K562 (cell line): ENCODE measurements at regions not wholly inside any gene's neighbourhood (a gene's known extent, or its start where the extent isn't known, plus 50 kb on each side); places are given as distances from the start of the nearest gene placed in this dataset.

Source experiments
- ATAC-seq: fragments of 200-7000 bp; cut with Tn5 transposase; 3 replicates; pipeline ENCODE4 v1.9.1; 2020; ENCODE audit warnings: moderate library complexity
- BruUV-seq: library from RNA; stranded (reverse); fragments of 400-500 nt; replicated peaks from 2 replicates; lab custom pipeline; 2021; lab: Mats Ljungman, UMichigan
- CTCF ChIA-PET: fragments of 300-600 bp; formaldehyde crosslinking; extraction: SDS; loops from one replicate; lab custom pipeline; 2021; ENCODE audit warnings: low intra/inter-chr PET ratio; lab: Yijun Ruan, JAX
- POLR2A ChIA-PET: fragments of 300-600, 350-650 bp; sonication (Branson Sonifier 250); formaldehyde crosslinking; extraction: SDS; loops from one replicate; lab custom pipeline; 2021; ENCODE audit warnings: antibody characterized with exemption, inconsistent platforms; lab: Yijun Ruan, JAX
- DNase-seq, 4 experiments: peaks; one replicate each; pipeline versions ENCODE4 v3.0.0 to v3.0.0-alpha.2; 2011 to 2018; ENCODE audit warnings: low spot score in 3 of 4, mixed read lengths in 3 of 4; ENCODE audit errors: extremely low read depth in 1 of 4
- FAIRE-seq: peaks from 2 replicates; lab custom pipeline; 2011; peaks lifted over from hg19 to GRCh38; lab: Jason Lieb, UNC
- H2AFZ ChIP-seq: 2 replicates; pipeline ENCODE4 v1.6.0; 2011; ENCODE audit warnings: low read depth, low read length, control low read depth, inconsistent platforms
- H3K27ac ChIP-seq: fragments of 200-600 bp; 3 replicates; pipeline ENCODE4 v1.8.0; 2011; ENCODE audit warnings: low read depth, mild to moderate bottlenecking, control low read depth, inconsistent platforms, low read length, moderate library complexity, mixed read lengths; ENCODE audit errors: extremely low read depth
- H3K27me3 ChIP-seq, 2 experiments: fragments of 300-600 bp in 1 of 2; 2 replicates in 1 of 2; 3 replicates in 1 of 2; pipeline versions ENCODE4 v1.6.0 to v1.8.0; 2011; ENCODE audit warnings: inconsistent platforms in 2 of 2, low read length in 2 of 2, mild to moderate bottlenecking in 1 of 2, mixed read lengths in 1 of 2, moderate library complexity in 1 of 2; ENCODE audit not compliant: control insufficient read depth in 2 of 2, insufficient read depth in 2 of 2
- H3K36me3 ChIP-seq: fragments of 300-600 bp; 3 replicates; pipeline ENCODE4 v1.8.0; 2011; ENCODE audit warnings: mild to moderate bottlenecking, low read length, inconsistent platforms; ENCODE audit not compliant: control insufficient read depth, insufficient read depth
- H3K4me1 ChIP-seq, 2 experiments: fragments of 200-600 bp in 1 of 2; replicated peaks in 1 of 2; 2 replicates in 1 of 2; 3 replicates in 1 of 2; pipeline versions ENCODE4 v1.5.1 to v1.8.0; 2011; ENCODE audit warnings: inconsistent platforms in 2 of 2, low read length in 2 of 2, mild to moderate bottlenecking in 1 of 2, mixed read lengths in 1 of 2, moderate library complexity in 1 of 2; ENCODE audit not compliant: control insufficient read depth in 2 of 2, insufficient read depth in 2 of 2
- H3K4me2 ChIP-seq: 2 replicates; pipeline ENCODE4 v1.6.1; 2011; ENCODE audit warnings: low read length, control low read depth, inconsistent platforms, mixed read lengths; ENCODE audit not compliant: insufficient read depth
- H3K4me3 ChIP-seq: fragments of 200-600 bp; sonication (generic), shearing (Covaris generic); 2 replicates; pipeline ENCODE4 v1.5.1; 2016; ENCODE audit warnings: control low read depth, inconsistent platforms
- H3K79me2 ChIP-seq: fragments of 200-600 bp; 3 replicates; pipeline ENCODE4 v1.8.0; 2011; ENCODE audit warnings: low read length, inconsistent platforms; ENCODE audit not compliant: control insufficient read depth, insufficient read depth
- H3K9ac ChIP-seq, 2 experiments: 2 replicates each; pipeline versions ENCODE4 v1.6.0 to v1.6.1; 2011; ENCODE audit warnings: low read depth in 2 of 2, low read length in 2 of 2, control low read depth in 1 of 2, inconsistent platforms in 1 of 2, mild to moderate bottlenecking in 1 of 2, mixed read lengths in 1 of 2; ENCODE audit not compliant: insufficient read depth in 1 of 2
- H3K9me1 ChIP-seq: one replicate; pipeline ENCODE4 v1.6.0; 2011; ENCODE audit warnings: inconsistent platforms, mild to moderate bottlenecking, low read length, moderate library complexity; ENCODE audit not compliant: control insufficient read depth, insufficient read depth
- H3K9me3 ChIP-seq: replicated peaks from 2 replicates; pipeline ENCODE4 v1.5.1; 2011; ENCODE audit warnings: low read depth, low read length, inconsistent platforms; ENCODE audit not compliant: control insufficient read depth, insufficient read depth
- H4K20me1 ChIP-seq: replicated peaks from 2 replicates; pipeline ENCODE4 v1.6.1; 2011; ENCODE audit warnings: low read length, inconsistent platforms, mixed read lengths; ENCODE audit not compliant: control insufficient read depth, insufficient read depth
- CCNT2 ChIP-seq: IDR thresholded peaks from 2 replicates; pipeline ENCODE4 v1.6.1; 2011; ENCODE audit warnings: borderline replicate concordance, low read depth, mild to moderate bottlenecking, moderate library complexity, mixed read lengths, low read length; ENCODE audit not compliant: insufficient read length; ENCODE audit errors: extremely low read depth
- JUN ChIP-seq, 2 experiments: sonication (generic) in 1 of 2; formaldehyde crosslinking in 1 of 2; IDR thresholded peaks; 2 replicates each; pipeline versions ENCODE4 v1.6.1 to v1.8.0; 2012 to 2022; ENCODE audit warnings: borderline replicate concordance in 2 of 2, mild to moderate bottlenecking in 2 of 2, improper control_type of control experiment in 1 of 2, low read depth in 1 of 2, low read length in 1 of 2, missing genetic modification reagents in 1 of 2
- KDM1A ChIP-seq, 2 experiments: fragments of 450-650 bp; IDR thresholded peaks; 2 replicates each; pipeline ENCODE4 v1.6.1; 2016; ENCODE audit warnings: mild to moderate bottlenecking in 2 of 2
- L3MBTL2 ChIP-seq: fragments of 450-650 bp; IDR thresholded peaks from 2 replicates; pipeline ENCODE4 v1.6.1; 2016; ENCODE audit warnings: mild to moderate bottlenecking, moderate library complexity
- MEF2A ChIP-seq: IDR thresholded peaks from 2 replicates; pipeline ENCODE4 v1.6.1; 2011; ENCODE audit warnings: low read depth, mild to moderate bottlenecking, low read length, moderate library complexity; ENCODE audit not compliant: control insufficient read depth
- RBM14 ChIP-seq: fragments of 200-400 bp; formaldehyde crosslinking; IDR thresholded peaks from 2 replicates; pipeline ENCODE4 v1.6.1; 2018; ENCODE audit warnings: low read depth, mild to moderate bottlenecking, low read length, moderate library complexity, borderline replicate concordance; ENCODE audit not compliant: insufficient read depth
- SIX5 ChIP-seq, 2 experiments: IDR thresholded peaks; 2 replicates each; pipeline ENCODE4 v1.6.1; 2011; ENCODE audit warnings: low read length in 2 of 2, borderline replicate concordance in 1 of 2, low read depth in 1 of 2, mild to moderate bottlenecking in 1 of 2, moderate library complexity in 1 of 2; ENCODE audit not compliant: insufficient read depth in 1 of 2
- ZBTB8A ChIP-seq: fragments of 450-650 bp; IDR thresholded peaks from 2 replicates; pipeline ENCODE4 v1.6.1; 2018; ENCODE audit warnings: mild to moderate bottlenecking, moderate library complexity; ENCODE audit not compliant: partially characterized antibody
- ZNF24 ChIP-seq: fragments of 450-650 bp; IDR thresholded peaks from 2 replicates; pipeline ENCODE4 v1.6.1; 2016
- ZNF280A ChIP-seq: fragments of 450-650 bp; IDR thresholded peaks from 2 replicates; pipeline ENCODE4 v1.6.1; 2018; ENCODE audit warnings: mild to moderate bottlenecking, low read depth; ENCODE audit not compliant: partially characterized antibody
- ZNF780A ChIP-seq: fragments of 250-450 bp; sonication (Bioruptor Pico); IDR thresholded peaks from 2 replicates; pipeline ENCODE4 v1.5.0; 2021; ENCODE audit warnings: mild to moderate bottlenecking
- ZSCAN32 ChIP-seq: fragments of 450-650 bp; formaldehyde crosslinking; IDR thresholded peaks from 2 replicates; pipeline ENCODE4 v1.4.0; 2020; ENCODE audit warnings: mild to moderate bottlenecking, moderate library complexity
- WGBS: fragments of 100-300 bp; shearing (Covaris generic); methylation state at CpG from one replicate; pipeline ENCODE4 v1.1.6; 2016; ENCODE audit warnings: low coverage, mixed read lengths; ENCODE audit not compliant: insufficient coverage; ENCODE audit errors: missing lambda C conversion rate; 5-methylcytosine and 5-hydroxymethylcytosine counted together
- in situ Hi-C: fragments of 300-500 bp; cut with MboI; formaldehyde crosslinking; loops from 4 replicates; pipeline ENCODE4 v1.15.0; 2018; ENCODE audit warnings: inconsistent platforms, mixed read lengths
- intact Hi-C: fragments of 100-400 bp; cut with micrococcal nuclease; formaldehyde crosslinking; loops from 2 replicates; pipeline ENCODE4 v1.14.2; 2022
- TF ChIP-seq, protein P1 (sequence below): fragments of 250-450 bp; sonication (Bioruptor Pico); IDR thresholded peaks from 2 replicates; pipeline ENCODE4 v1.4.0; 2020; ENCODE audit warnings: mild to moderate bottlenecking, moderate library complexity
- TF ChIP-seq, protein P2 (sequence below): fragments of 250-450 bp; sonication (Bioruptor Pico); IDR thresholded peaks from 2 replicates; pipeline ENCODE4 v1.8.0; 2021; ENCODE audit warnings: mild to moderate bottlenecking, moderate library complexity

DNA sequence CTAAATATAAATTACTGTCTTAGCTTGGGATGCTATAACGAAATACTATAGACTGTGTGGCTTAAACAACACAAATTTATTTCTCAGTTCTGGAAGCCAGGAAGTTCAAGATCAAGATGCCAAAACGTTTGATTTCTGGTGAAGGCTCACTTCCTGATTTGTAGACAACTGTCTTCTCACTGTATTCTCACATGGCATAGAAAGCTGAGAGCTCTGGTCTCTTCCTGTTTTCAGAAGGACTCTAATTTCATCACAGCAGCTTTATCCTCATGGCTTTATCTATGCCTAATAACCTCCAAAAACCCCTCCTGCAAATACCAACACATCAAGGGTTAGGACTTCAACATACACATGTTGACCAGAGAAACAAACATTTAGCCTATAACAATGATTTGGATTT lies 1795.5 kb downstream of the MRPL39 start (continued):
- TF ChIP-seq ZBTB8A (no peak), RBM14 (no peak), KDM1A (IDR thresholded peaks at IDR 0.05) (no peak), CCNT2 (no peak), L3MBTL2 (no peak), MEF2A (no peak)

- Histone ChIP-seq H3K9ac (no peak overlapping the region), H3K9me3 (0 out of 2 replicates have a peak, but pooled peaks cover 1% of the 10 kb centered on the region), H3K9me1 (no peaks in the 10 kb centered on the region), H3K27me3 (no peaks in the 10 kb centered on the region), H3K36me3 (no peaks in the 10 kb centered on the region), H2AFZ (no peak overlapping the region), H3K4me2 (0 out of 2 replicates have a peak overlapping the region, but pooled peaks have one; percentile 4), H3K4me3 (no peak overlapping the region), H4K20me1 (no peaks in the 10 kb centered on the region), H3K79me2 (no peaks in the 10 kb centered on the region), H3K27ac (peak overlapping the region; percentile 56; the same call in 1 of the 3 replicates), H3K4me1 (no peaks in the 10 kb centered on the region; a peak in 2 of 5 replicates)
- intact Hi-C loops (no loop called here), in situ Hi-C loops (no loop called here)
- DNase-seq (peak in 2 of 4 experiments; percentile 20 to 54), ATAC-seq (peak; percentile 71), FAIRE-seq (peak; percentile 68)
- CTCF ChIA-PET: no interaction called here
- BruUV-seq: no TSS peak
- WGBS: 3% methylated on average over 2 of the region's 2 CpGs
- POLR2A ChIA-PET: interaction anchor here (1.1 kb wide), 1 partner anchor 11 kb away, joined by 4 read pairs; no protein-coding TSS in a partner anchor
- TF ChIP-seq ZSCAN32 (CRISPR knock-in tag): no peak
- no peak for TF ChIP-seq ZNF280A
- TF ChIP-seq, protein P1, sequence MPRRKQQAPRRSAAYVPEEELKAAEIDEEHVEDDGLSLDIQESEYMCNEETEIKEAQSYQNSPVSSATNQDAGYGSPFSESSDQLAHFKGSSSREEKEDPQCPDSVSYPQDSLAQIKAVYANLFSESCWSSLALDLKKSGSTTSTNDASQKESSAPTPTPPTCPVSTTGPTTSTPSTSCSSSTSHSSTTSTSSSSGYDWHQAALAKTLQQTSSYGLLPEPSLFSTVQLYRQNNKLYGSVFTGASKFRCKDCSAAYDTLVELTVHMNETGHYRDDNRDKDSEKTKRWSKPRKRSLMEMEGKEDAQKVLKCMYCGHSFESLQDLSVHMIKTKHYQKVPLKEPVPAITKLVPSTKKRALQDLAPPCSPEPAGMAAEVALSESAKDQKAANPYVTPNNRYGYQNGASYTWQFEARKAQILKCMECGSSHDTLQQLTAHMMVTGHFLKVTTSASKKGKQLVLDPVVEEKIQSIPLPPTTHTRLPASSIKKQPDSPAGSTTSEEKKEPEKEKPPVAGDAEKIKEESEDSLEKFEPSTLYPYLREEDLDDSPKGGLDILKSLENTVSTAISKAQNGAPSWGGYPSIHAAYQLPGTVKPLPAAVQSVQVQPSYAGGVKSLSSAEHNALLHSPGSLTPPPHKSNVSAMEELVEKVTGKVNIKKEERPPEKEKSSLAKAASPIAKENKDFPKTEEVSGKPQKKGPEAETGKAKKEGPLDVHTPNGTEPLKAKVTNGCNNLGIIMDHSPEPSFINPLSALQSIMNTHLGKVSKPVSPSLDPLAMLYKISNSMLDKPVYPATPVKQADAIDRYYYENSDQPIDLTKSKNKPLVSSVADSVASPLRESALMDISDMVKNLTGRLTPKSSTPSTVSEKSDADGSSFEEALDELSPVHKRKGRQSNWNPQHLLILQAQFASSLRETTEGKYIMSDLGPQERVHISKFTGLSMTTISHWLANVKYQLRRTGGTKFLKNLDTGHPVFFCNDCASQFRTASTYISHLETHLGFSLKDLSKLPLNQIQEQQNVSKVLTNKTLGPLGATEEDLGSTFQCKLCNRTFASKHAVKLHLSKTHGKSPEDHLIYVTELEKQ: no peak
- no peak for TF ChIP-seq JUN (IDR thresholded peaks at IDR 0.05; ENCODE audit: borderline replicate concordance, low read depth, low read length)
- TF ChIP-seq JUN (CRISPR knock-in tag; IDR thresholded peaks at IDR 0.05; ENCODE audit: borderline replicate concordance): no peak
- TF ChIP-seq, protein P2, sequence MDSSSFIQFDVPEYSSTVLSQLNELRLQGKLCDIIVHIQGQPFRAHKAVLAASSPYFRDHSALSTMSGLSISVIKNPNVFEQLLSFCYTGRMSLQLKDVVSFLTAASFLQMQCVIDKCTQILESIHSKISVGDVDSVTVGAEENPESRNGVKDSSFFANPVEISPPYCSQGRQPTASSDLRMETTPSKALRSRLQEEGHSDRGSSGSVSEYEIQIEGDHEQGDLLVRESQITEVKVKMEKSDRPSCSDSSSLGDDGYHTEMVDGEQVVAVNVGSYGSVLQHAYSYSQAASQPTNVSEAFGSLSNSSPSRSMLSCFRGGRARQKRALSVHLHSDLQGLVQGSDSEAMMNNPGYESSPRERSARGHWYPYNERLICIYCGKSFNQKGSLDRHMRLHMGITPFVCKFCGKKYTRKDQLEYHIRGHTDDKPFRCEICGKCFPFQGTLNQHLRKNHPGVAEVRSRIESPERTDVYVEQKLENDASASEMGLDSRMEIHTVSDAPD (CRISPR knock-in tag): no peak
- TF ChIP-seq ZNF24: no peak
- no peak for TF ChIP-seq SIX5 (IDR thresholded peaks at IDR 0.05; ENCODE audit: borderline replicate concordance in 1 of 2, insufficient read depth in 1 of 2, low read depth in 1 of 2, low read length in 2 of 2)
- TF ChIP-seq ZNF780A: no peak
Measured at GRCh38 chr21:23809573-23809972, 1797.7 kb downstream of the MRPL39 start.
